GM23338 (cell line): ENCODE measurements at regions not wholly inside any gene's neighbourhood (a gene's known extent, or its start where the extent isn't known, plus 50 kb on each side); places are given as distances from the start of the nearest gene placed in this dataset.
A peak's percentile ranks its signal among the peaks of the same experiment; 100 is the strongest.

Source experiments
- ATAC-seq: fragments of 200-7000 bp; cut with Tn5 transposase; 3 replicates; pipeline ENCODE4 v1.9.1; 2020
- DNase-seq: peaks from one replicate; pipeline ENCODE4 v3.0.0-alpha.2; 2015; ENCODE audit warnings: low spot score
- H2AFZ ChIP-seq: fragments of 200-600 bp; sonication (generic); 2 replicates; pipeline ENCODE4 v1.8.0; 2016; ENCODE audit warnings: antibody characterized with exemption, mild to moderate bottlenecking, moderate library complexity
- H3F3A ChIP-seq: fragments of 200-600 bp; sonication (generic); replicated peaks from 2 replicates; pipeline ENCODE4 v1.8.0; 2017; ENCODE audit warnings: antibody characterized with exemption, mixed run types, low read depth
- H3K27ac ChIP-seq: fragments of 200-600 bp; sonication (generic); 2 replicates; pipeline ENCODE4 v1.6.1; 2016; ENCODE audit warnings: low read depth
- H3K27me3 ChIP-seq: fragments of 200-600 bp; sonication (generic); 2 replicates; pipeline ENCODE4 v1.8.0; 2016; ENCODE audit warnings: mild to moderate bottlenecking, mixed run types, moderate library complexity; ENCODE audit not compliant: insufficient read depth
- H3K36me3 ChIP-seq: fragments of 200-600 bp; sonication (generic); 2 replicates; pipeline ENCODE4 v1.8.0; 2016; ENCODE audit warnings: mild to moderate bottlenecking; ENCODE audit not compliant: insufficient read depth
- H3K4me1 ChIP-seq: fragments of 200-600 bp; sonication (generic); 2 replicates; pipeline ENCODE4 v1.8.0; 2016; ENCODE audit warnings: mild to moderate bottlenecking, moderate library complexity; ENCODE audit not compliant: insufficient read depth
- H3K4me2 ChIP-seq: fragments of 200-600 bp; sonication (generic); 2 replicates; pipeline ENCODE4 v1.7.1; 2017; ENCODE audit warnings: mixed run types
- H3K4me3 ChIP-seq: fragments of 200-600 bp; sonication (generic); 2 replicates; pipeline ENCODE4 v1.6.1; 2016; ENCODE audit warnings: mixed run types
- H3K79me2 ChIP-seq: fragments of 200-600 bp; sonication (generic); replicated peaks from 2 replicates; pipeline ENCODE4 v1.8.0; 2017; ENCODE audit warnings: mild to moderate bottlenecking; ENCODE audit not compliant: insufficient read depth
- H3K9me2 ChIP-seq: fragments of 200-600 bp; sonication (generic); 2 replicates; pipeline ENCODE4 v1.8.0; 2017; ENCODE audit not compliant: insufficient read depth
- H4K20me1 ChIP-seq: fragments of 200-600 bp; sonication (generic); replicated peaks from 2 replicates; pipeline ENCODE4 v1.8.0; 2017; ENCODE audit warnings: mild to moderate bottlenecking; ENCODE audit not compliant: insufficient read depth
- H3K27ac Mint-ChIP-seq: 2 replicates; pipeline ENCODE4 v1.8.0; 2020; ENCODE audit warnings: inconsistent platforms, mild to moderate bottlenecking, moderate library complexity, mixed read lengths
- H3K27me3 Mint-ChIP-seq: 3 replicates; pipeline ENCODE4 v1.8.0; 2022; ENCODE audit warnings: low read depth, mild to moderate bottlenecking, moderate library complexity, mixed read lengths, inconsistent platforms; ENCODE audit not compliant: insufficient read depth, poor library complexity
- H3K36me3 Mint-ChIP-seq: 3 replicates; pipeline ENCODE4 v1.8.0; 2021; ENCODE audit warnings: low read depth, mild to moderate bottlenecking, inconsistent platforms, moderate library complexity, mixed read lengths
- H3K4me1 Mint-ChIP-seq: 3 replicates; pipeline ENCODE4 v1.8.0; 2020; ENCODE audit warnings: mild to moderate bottlenecking, inconsistent platforms, mixed read lengths
- H3K4me3 Mint-ChIP-seq: 3 replicates; pipeline ENCODE4 v1.8.0; 2021; ENCODE audit warnings: moderate library complexity, mild to moderate bottlenecking, inconsistent platforms, mixed read lengths
- H3K9me3 Mint-ChIP-seq: 3 replicates; pipeline ENCODE4 v1.8.0; 2020; ENCODE audit warnings: moderate library complexity, mild to moderate bottlenecking, inconsistent platforms, mixed read lengths
- CREB1 ChIP-seq: fragments of 250-450 bp; sonication (Bioruptor Pico); IDR thresholded peaks from 2 replicates; pipeline ENCODE4 v1.5.0; 2020; ENCODE audit warnings: low read depth, mild to moderate bottlenecking, moderate library complexity
- EZH2phosphoT487 ChIP-seq: fragments of 200-600 bp; sonication (generic); IDR thresholded peaks from one replicate; pipeline ENCODE4 v1.8.1; 2018; ENCODE audit warnings: antibody characterized with exemption; ENCODE audit not compliant: unreplicated experiment
- JUNB ChIP-seq: IDR thresholded peaks from one replicate; pipeline ENCODE4 v1.6.1; 2016; ENCODE audit warnings: antibody characterized with exemption; ENCODE audit not compliant: unreplicated experiment
- NANOG ChIP-seq: IDR thresholded peaks from 2 replicates; pipeline ENCODE4 v1.6.1; 2016; ENCODE audit warnings: antibody characterized with exemption, borderline replicate concordance
- POLR2AphosphoS5 ChIP-seq: IDR thresholded peaks from 2 replicates; pipeline ENCODE4 v1.6.1; 2016; ENCODE audit warnings: antibody characterized with exemption, low read depth
- TF ChIP-seq, protein P1 (sequence below): IDR thresholded peaks from 2 replicates; pipeline ENCODE4 v1.6.1; 2016; ENCODE audit warnings: antibody characterized with exemption
- TF ChIP-seq, protein P2 (sequence below), 2 experiments: fragments of 200-600 bp in 1 of 2; sonication (generic) in 1 of 2; conservative IDR thresholded peaks; 2 replicates each; pipeline versions ENCODE4 v1.5.1 to v1.6.1; 2016 to 2017; ENCODE audit warnings: antibody characterized with exemption in 2 of 2, low read depth in 2 of 2, mild to moderate bottlenecking in 2 of 2, moderate library complexity in 1 of 2
- TF ChIP-seq, protein P3 (sequence below): IDR thresholded peaks from one replicate; pipeline ENCODE4 v1.6.1; 2018; ENCODE audit warnings: antibody characterized with exemption; ENCODE audit not compliant: unreplicated experiment

DNA sequence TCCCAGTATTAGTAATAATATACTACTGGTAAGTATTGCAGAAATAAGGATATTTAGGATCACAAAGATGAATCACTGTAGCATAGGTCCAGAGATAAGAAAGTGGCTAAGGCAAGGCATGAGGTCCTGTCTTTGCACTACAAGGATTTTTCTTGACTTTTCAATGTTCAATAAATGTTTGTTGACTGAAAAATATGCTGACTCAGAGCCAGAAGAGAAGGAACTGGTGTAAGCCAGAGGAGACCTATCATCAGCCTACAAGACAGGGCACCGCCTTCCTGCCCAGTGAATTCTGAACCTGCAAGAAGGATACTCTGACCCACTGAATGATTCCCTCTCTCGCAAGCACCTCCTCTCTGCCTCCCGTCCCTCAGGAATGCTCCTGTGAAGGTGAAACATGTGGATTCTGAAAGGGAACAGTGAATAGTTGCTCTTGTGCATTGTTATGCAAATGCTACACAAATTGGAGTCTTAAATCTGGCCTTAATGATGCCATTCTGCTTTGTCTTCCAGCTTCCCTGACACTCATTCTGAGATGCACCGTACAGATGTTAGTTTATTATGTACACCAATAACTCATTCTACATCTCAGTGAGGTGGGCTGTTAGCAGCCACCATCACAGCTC is 540.0 kb downstream of the OMA1 start (continued):
- TF ChIP-seq, protein P1, sequence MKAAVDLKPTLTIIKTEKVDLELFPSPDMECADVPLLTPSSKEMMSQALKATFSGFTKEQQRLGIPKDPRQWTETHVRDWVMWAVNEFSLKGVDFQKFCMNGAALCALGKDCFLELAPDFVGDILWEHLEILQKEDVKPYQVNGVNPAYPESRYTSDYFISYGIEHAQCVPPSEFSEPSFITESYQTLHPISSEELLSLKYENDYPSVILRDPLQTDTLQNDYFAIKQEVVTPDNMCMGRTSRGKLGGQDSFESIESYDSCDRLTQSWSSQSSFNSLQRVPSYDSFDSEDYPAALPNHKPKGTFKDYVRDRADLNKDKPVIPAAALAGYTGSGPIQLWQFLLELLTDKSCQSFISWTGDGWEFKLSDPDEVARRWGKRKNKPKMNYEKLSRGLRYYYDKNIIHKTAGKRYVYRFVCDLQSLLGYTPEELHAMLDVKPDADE = peak; percentile 47; the same call in 1 of the 2 replicates
- peak; percentile 97 for TF ChIP-seq NANOG

DNA sequence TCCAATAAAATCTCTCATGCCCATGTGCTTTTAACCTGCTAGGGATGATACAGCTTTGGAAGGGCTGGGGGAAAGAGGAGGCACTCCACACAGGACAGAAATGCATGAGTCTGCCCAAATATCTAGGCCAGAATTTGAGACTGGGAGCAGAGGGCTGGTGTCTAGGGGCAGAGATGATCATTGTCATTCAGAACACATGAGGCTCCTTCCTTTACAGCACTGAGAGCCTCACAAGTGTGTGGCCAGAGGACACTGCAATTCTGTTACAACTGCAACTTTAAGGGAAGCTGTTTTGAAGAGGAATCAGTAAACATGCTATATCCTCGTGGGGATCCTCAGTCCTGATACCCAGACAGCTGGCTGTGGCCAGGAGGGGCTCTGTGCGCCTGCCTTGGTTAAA is 541.3 kb downstream of the OMA1 start:
- Mint-ChIP-seq H3K27ac (peak overlapping the region; percentile 60), H3K4me1 (peaks cover 65% of the 10 kb centered on the region)
- DNase-seq = no peak

DNA sequence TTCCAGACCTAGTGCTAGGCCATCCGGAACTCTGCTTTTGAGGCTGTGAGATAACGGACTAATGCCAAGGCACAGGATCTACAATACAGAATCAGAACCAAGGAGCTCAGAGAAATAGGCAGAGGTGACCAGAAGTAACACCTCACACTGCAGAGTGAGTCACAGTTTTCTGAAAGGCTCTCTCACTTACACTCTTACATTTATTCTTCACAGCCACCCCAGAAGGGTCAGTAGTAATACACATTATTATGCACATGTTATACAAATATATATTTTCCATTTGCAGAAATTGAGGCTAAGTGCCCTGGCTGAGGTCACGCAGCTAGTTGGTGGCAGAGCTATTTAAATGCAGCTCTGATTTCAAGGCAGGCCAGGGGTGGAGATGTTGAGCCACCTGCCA is 542.5 kb downstream of the OMA1 start:
- Mint-ChIP-seq H3K27ac (peak overlapping the region; percentile 69; the same call in 1 of the 2 replicates), H3K27me3 (no peaks in the 10 kb centered on the region), H3K4me3 (no peak overlapping the region), H3K4me1 (peaks cover 71% of the 10 kb centered on the region), H3K9me3 (no peaks in the 10 kb centered on the region), H3K36me3 (no peaks in the 10 kb centered on the region)
- Histone ChIP-seq H3K4me1 (peaks cover 67% of the 10 kb centered on the region), H4K20me1 (no peaks in the 10 kb centered on the region), H3K4me2 (peak overlapping the region; percentile 19), H3K36me3 (no peaks in the 10 kb centered on the region), H3K9me2 (no peaks in the 10 kb centered on the region), H3K79me2 (no peaks in the 10 kb centered on the region), H3K4me3 (no peak overlapping the region), H2AFZ (no peak overlapping the region), H3K27me3 (no peaks in the 10 kb centered on the region), H3K27ac (peak overlapping the region; percentile 86), H3F3A (peaks cover 10% of the 10 kb centered on the region)
- ATAC-seq = no peak
- no peak for DNase-seq
- TF ChIP-seq JUNB (no peak), POLR2AphosphoS5 (no peak), CREB1 (CRISPR knock-in tag) (no peak)
- TF ChIP-seq, protein P2, sequence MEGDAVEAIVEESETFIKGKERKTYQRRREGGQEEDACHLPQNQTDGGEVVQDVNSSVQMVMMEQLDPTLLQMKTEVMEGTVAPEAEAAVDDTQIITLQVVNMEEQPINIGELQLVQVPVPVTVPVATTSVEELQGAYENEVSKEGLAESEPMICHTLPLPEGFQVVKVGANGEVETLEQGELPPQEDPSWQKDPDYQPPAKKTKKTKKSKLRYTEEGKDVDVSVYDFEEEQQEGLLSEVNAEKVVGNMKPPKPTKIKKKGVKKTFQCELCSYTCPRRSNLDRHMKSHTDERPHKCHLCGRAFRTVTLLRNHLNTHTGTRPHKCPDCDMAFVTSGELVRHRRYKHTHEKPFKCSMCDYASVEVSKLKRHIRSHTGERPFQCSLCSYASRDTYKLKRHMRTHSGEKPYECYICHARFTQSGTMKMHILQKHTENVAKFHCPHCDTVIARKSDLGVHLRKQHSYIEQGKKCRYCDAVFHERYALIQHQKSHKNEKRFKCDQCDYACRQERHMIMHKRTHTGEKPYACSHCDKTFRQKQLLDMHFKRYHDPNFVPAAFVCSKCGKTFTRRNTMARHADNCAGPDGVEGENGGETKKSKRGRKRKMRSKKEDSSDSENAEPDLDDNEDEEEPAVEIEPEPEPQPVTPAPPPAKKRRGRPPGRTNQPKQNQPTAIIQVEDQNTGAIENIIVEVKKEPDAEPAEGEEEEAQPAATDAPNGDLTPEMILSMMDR (conservative IDR thresholded peaks at IDR 0.05; ENCODE audit: low read depth in 2 of 2) = peak in 1 of 2 experiments; percentile 29; a peak in 2 of 4 replicates
- TF ChIP-seq, protein P3, sequence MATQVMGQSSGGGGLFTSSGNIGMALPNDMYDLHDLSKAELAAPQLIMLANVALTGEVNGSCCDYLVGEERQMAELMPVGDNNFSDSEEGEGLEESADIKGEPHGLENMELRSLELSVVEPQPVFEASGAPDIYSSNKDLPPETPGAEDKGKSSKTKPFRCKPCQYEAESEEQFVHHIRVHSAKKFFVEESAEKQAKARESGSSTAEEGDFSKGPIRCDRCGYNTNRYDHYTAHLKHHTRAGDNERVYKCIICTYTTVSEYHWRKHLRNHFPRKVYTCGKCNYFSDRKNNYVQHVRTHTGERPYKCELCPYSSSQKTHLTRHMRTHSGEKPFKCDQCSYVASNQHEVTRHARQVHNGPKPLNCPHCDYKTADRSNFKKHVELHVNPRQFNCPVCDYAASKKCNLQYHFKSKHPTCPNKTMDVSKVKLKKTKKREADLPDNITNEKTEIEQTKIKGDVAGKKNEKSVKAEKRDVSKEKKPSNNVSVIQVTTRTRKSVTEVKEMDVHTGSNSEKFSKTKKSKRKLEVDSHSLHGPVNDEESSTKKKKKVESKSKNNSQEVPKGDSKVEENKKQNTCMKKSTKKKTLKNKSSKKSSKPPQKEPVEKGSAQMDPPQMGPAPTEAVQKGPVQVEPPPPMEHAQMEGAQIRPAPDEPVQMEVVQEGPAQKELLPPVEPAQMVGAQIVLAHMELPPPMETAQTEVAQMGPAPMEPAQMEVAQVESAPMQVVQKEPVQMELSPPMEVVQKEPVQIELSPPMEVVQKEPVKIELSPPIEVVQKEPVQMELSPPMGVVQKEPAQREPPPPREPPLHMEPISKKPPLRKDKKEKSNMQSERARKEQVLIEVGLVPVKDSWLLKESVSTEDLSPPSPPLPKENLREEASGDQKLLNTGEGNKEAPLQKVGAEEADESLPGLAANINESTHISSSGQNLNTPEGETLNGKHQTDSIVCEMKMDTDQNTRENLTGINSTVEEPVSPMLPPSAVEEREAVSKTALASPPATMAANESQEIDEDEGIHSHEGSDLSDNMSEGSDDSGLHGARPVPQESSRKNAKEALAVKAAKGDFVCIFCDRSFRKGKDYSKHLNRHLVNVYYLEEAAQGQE = no peak

More for the DNA sequence above, 541.3 kb downstream of the OMA1 start:
- Mint-ChIP-seq H3K4me3 (no peak overlapping the region), H3K9me3 (no peaks in the 10 kb centered on the region), H3K36me3 (no peaks in the 10 kb centered on the region), H3K27me3 (no peaks in the 10 kb centered on the region)
- peaks cover 69% of the 10 kb centered on the region for H3K4me1 ChIP-seq
- peaks cover 10% of the 10 kb centered on the region for H3F3A ChIP-seq
- no peak overlapping the region for H2AFZ ChIP-seq
- H3K27me3 ChIP-seq = no peaks in the 10 kb centered on the region
- peak; percentile 8; the same call in 2 of the 3 replicates for ATAC-seq
- no peaks in the 10 kb centered on the region for H3K36me3 ChIP-seq
- no peak overlapping the region for H3K4me3 ChIP-seq
- peak overlapping the region; percentile 19 for H3K4me2 ChIP-seq
- H3K27ac ChIP-seq = peak overlapping the region; percentile 86
- H3K79me2 ChIP-seq = no peaks in the 10 kb centered on the region
- TF ChIP-seq EZH2phosphoT487 = no peak
- TF ChIP-seq, protein P2 (conservative IDR thresholded peaks at IDR 0.05; ENCODE audit: low read depth in 2 of 2) = no peak
- H4K20me1 ChIP-seq = no peaks in the 10 kb centered on the region
- no peaks in the 10 kb centered on the region for H3K9me2 ChIP-seq
